NCI-H2029 (cell line): ENCODE measurements at regions not wholly inside any gene's neighbourhood (a gene's known extent, or its start where the extent isn't known, plus 50 kb on each side); places are given as distances from the start of the nearest gene placed in this dataset.

ENCODE experiments used
- DNase-seq: peaks from one replicate; lab custom pipeline; 2025; lab: John Stamatoyannopoulos, UW

DNA sequence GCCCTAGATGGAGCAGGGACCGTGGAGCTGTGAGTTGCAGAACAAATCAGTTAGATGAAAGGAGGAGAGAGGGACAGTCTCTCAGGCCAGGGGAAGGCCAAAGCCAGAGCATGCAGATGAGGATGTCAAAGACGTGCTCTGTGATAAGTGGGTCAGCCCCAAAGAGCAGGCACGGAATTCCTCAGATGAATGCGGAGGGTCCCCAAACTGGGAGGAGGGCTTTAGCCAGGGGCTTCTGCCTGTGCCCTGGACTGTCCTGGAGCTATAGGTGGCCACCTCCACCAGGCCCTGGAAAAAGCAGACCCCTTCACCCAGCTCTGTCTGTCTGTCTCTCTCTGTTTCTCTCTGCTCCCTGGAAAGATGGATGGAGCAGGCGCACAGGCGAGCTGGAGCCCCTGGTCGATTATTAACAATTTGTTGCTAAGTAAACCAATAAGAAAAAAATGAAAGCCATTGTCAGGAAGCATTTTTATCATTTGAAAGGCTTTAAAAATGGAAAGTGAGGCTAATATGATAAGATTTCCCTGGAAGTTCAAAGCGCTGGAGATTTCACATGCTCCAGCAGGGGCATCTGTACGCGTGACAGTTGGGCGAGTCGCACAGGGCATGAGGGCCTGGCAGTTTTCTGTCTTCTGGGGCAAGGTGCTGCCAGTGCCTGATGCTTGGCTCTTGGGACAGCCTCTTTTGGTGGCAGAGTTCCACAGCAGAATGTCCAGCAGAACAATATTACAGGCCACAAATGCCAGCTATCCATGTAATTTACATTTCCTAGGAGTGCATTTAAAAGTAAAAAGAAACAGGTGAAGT is 241.0 kb downstream of the GLI2 start:
- DNase-seq: no peak

DNA sequence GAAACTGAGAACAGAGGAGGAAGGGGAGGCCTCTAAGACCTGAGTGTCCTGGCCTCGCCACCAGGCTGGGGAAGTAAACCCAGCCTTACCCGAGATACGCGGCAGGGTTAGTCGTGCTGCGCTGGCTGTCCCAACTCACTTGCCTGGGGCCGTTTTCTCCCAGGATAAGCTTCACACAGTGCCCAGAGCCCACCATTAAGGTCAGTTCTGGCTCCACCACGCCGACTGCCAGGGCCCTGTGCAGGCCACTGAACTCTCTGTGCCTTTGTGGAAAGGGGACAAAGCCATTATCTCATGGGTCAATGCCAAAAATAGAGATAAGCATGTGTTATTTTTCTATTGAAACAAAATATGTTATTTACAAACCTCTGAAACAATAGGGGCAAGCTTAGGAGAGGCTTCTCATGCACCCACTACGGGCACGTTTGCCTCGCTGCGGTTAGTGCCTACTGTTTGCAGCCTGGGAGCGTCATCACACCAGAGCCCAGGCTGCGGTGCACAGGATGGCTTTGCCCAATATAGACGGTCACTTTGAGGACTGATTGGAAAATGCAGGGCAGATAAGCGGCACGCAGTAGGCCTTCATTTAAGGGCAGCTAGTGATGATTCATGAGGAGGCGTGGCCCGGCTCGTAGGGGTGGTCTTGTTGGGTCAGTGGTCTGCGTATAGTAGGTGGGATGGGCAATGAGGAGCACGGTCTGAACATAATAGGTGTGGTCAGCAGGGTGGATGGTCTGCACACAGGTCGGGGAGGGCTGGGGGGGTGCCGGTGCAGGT is 242.1 kb downstream of the GLI2 start:
- no peak for DNase-seq

DNA sequence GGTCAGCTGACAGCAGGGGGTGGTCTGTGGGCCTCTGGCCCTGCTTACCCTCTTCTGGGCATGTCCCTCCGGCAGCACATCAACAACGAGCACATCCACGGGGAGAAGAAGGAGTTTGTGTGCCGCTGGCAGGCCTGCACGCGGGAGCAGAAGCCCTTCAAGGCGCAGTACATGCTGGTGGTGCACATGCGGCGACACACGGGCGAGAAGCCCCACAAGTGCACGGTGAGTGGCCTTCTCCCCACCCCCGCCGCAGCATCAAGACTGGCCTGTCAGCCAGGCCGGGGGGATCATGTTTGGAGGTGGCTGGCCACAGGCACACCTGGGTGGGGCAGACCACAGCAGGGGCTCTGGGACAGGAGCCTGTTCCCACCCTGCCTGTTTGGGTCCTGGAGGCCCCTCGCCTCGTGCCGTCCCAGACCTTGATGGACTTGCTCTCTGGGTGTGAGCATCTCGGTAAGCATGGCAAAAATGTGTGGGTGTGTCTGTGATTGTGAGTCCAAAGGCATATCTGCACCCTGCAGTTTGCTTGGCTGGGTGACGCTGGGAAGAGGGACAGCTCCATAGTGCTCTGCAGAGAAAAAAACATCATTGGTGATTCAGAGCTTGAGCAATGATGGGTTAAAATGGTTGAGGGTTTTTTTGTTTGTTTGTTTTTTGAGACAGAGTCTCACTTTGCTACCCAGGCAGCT is 242.8 kb downstream of the GLI2 start:
- no peak for DNase-seq

DNA sequence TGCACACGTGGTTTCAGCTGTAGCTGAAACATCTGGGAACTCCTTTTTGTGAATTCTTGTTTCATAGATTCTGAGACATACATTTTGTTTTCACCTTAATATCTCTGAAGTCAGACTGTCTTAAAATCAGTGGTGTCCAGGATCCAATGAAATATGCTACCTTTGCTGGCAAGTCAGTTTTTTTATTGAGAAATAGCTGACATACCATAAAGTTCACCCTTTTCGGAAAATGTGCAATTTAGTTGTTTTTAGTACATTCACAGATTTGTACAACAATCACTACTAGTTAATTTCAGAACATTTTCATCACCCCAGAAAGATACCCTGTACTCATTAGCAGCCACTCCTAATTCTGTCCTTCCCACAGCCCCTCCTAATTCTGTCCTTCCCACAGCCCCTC is 243.7 kb downstream of the GLI2 start:
- no peak for DNase-seq

DNA sequence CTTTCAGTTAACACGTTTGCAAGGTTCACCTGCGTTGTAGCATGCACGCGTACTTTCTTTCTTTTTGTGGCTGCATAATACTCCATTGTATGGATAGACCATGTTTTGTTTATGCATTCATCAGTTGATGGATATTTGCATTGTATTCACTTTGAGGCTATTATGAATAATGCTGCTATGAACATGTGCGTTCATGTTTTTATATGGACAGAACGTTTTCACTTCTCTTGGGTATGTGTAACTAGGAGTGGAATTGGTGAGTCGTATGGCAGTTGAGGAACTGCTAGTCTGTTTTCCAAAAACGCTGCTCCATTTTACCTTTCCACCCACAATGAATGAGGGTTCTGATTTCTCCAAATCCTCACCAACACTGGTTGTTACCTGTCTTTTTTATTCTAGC is 244.3 kb downstream of the GLI2 start:
- no peak for DNase-seq

DNA sequence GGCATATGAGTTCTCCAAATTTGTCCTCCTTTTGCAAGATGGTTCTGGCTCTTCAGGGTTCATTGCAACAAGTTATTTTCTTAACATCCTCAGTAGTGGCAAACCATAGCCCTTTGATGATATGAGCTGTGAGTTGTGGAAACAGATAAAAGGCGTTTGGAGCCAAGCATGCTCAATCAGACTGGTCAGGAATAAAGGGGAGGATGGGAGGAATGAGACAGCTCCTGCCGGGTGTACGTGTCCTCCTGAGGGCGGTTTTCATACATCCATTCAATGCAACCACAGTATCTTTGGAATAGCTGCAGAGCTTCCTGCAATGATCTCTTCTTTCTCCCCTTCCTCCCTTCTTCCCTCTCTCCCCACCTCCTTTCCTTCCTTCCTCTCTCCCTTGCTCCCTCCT is 245.8 kb downstream of the GLI2 start:
- DNase-seq: no peak

DNA sequence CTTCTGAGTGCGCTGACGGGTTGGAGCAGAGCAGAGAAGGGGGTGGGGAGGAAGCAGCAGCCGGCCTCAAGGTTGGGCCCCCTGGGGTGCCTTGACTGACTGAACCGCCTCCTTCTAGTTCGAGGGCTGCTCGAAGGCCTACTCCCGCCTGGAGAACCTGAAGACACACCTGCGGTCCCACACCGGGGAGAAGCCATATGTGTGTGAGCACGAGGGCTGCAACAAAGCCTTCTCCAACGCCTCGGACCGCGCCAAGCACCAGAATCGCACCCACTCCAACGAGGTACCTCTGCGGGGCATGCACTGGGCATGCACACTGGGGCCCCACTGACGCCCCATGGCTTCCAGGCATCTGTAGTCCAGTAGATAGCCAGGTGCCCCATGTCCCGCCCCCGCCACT is 246.9 kb downstream of the GLI2 start:
- DNase-seq: no peak

DNA sequence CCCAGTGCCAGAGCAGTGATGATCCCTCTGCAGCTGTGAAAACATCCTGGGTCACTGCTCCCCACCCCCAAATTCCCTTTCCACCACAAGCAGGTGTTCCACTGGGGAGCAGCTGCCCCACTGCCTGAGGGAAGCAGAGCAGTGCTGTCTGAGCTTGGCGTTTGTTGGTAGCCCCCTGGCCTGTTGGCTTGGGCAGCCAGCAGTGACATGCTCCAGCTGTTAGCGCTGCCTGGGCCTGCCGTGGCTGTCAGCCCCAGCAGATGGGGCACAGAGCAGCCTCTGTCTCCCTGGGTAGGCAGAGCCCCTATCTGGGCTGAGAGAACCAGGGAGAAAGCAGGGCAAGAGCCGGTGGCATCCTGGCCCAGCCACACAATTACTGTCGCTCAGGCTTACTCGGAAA is 247.7 kb downstream of the GLI2 start:
- DNase-seq: no peak

DNA sequence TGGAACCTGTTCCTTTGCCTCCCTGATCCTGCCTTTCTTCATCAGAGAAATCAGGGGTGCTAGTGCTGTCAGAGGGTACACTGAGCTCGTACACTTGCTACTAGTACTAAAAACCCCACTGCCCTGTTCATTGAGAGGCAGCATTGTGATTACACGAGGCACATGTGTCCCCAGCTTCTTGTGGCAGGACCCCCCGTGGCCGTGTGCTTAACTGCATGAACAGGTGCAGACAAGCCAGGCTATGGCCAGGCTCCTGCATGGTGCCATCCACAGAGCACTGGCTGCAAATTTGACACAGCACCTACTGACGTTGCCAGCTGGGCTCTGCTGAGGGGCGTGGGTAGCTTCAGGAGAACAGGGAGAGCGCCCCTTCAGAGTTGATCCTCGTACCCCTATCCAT is 248.4 kb downstream of the GLI2 start:
- no peak for DNase-seq

DNA sequence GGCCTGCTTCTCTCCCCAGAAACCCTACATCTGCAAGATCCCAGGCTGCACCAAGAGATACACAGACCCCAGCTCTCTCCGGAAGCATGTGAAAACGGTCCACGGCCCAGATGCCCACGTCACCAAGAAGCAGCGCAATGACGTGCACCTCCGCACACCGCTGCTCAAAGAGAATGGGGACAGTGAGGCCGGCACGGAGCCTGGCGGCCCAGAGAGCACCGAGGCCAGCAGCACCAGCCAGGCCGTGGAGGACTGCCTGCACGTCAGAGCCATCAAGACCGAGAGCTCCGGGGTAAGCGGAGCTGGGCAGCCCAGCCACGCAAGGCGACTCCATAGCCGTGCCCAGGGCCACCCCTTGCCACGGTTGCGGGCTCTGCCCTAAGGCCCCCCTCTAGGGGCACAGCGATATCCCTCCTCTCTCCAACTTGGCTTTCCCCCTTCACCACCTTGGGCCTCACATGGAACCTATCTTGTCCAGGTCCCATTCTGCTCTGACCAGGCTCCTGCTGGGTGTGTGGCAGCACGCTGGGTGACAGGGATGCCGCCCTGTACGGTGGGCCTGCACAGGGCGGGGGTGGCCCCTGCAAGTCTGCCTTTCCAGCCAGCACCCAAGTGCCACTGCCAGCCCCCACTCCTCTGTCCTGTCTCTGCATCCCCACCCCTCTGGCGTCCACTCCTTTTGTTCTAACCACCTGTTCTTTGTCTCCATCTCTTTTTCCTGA is 248.9 kb downstream of the GLI2 start:
- no peak for DNase-seq

DNA sequence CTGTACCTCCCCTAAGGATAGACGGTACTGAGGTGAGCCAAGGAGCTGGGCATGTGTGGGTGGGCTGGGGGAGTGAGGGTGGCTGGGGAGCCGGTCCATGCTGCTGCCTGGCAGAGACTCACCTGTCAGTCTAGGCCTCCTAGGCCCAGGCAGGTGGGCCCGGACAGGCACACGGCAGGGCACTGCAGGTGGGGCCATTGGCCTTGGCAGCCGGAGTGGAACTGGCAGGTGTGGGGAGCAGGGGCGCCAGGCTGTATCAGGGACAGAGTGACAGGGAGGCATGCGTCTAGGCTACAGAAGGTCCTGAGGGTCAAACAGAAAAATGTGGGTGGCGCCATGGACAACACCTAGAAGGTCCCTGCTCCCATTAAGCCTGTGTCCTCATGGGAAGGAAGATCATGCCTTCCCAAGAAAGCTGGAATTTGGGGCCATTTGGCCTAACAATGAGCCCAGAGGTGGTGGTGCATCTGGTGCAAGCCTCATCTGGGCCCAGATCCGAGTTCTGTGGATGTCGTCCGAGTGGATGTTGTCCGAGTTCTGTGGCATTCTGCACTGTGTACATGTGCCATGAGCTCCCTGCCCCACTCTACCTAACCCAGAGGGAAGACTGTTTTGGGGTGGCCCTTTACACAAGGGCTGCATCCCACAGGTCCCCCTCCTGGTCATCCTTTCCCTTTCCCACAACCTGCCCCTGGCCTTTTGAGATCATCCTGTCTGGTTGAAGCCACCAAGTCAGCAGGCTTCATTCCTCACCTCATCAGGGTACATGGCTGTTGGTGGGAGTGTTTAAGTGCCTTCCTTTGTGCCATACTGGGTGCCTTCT is 249.7 kb downstream of the GLI2 start:
- no peak for DNase-seq

DNA sequence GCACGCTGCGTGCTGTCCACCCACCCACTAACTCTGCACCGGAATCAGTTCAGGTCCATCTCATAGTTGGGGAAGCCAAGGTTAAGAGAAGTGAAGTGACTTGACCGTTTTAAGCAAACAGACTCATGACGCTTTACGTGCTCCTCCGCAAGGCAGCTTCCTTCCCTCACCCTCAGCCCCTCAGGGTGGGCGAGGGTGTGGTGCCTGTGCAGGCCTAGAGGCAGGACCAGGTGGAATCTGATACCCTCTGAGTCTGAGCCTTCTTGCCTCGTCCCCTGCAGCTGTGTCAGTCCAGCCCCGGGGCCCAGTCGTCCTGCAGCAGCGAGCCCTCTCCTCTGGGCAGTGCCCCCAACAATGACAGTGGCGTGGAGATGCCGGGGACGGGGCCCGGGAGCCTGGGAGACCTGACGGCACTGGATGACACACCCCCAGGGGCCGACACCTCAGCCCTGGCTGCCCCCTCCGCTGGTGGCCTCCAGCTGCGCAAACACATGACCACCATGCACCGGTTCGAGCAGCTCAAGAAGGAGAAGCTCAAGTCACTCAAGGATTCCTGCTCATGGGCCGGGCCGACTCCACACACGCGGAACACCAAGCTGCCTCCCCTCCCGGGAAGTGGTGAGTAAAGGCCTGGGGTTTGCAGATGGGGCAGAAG is 250.5 kb downstream of the GLI2 start:
- no peak for DNase-seq

DNA sequence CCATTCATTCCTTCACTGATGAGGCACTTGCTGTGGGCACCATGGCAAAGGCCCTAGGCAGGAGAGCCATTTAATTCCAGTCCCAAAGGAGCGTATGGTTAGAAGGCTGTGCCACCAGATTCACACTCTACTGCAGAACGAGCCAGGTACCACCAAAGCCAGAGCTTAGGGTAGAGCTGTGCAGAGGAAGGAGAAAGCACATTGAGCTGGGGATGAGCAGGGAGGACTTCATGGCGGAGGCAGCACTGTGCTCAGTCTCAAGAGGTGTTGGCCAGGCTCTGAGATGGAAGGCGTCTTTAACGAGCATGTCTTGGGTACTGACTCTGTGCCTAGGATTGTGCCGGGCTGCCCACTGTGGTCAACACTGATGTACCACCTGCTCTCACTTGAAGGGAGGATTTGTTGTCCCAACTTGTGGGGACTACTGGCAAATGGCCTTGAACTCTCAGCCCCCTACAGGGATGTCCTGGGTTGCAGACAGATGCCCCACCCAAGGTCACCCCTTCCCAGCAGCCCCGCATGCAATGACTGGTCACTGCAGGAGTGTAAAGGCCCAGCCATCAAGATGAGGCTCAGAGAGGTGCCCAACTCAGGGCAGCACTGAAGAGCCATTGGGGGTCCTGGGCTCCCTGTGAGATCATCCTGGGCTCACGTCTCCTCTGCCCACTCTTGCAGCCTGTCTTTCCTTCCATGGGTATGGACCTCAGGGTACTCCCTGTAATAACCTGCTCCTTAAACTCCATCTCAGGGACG is 251.4 kb downstream of the GLI2 start:
- DNase-seq: no peak

DNA sequence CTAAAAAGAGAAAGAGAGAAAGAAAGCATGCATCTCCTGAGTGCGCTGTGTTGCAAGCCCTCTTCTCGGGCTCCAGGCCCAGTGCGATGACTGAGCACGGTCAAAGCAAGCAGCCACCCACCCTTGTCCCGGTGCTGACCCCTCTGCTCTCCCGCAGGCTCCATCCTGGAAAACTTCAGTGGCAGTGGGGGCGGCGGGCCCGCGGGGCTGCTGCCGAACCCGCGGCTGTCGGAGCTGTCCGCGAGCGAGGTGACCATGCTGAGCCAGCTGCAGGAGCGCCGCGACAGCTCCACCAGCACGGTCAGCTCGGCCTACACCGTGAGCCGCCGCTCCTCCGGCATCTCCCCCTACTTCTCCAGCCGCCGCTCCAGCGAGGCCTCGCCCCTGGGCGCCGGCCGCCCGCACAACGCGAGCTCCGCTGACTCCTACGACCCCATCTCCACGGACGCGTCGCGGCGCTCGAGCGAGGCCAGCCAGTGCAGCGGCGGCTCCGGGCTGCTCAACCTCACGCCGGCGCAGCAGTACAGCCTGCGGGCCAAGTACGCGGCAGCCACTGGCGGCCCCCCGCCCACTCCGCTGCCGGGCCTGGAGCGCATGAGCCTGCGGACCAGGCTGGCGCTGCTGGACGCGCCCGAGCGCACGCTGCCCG is 252.5 kb downstream of the GLI2 start:
- no peak for DNase-seq

DNA sequence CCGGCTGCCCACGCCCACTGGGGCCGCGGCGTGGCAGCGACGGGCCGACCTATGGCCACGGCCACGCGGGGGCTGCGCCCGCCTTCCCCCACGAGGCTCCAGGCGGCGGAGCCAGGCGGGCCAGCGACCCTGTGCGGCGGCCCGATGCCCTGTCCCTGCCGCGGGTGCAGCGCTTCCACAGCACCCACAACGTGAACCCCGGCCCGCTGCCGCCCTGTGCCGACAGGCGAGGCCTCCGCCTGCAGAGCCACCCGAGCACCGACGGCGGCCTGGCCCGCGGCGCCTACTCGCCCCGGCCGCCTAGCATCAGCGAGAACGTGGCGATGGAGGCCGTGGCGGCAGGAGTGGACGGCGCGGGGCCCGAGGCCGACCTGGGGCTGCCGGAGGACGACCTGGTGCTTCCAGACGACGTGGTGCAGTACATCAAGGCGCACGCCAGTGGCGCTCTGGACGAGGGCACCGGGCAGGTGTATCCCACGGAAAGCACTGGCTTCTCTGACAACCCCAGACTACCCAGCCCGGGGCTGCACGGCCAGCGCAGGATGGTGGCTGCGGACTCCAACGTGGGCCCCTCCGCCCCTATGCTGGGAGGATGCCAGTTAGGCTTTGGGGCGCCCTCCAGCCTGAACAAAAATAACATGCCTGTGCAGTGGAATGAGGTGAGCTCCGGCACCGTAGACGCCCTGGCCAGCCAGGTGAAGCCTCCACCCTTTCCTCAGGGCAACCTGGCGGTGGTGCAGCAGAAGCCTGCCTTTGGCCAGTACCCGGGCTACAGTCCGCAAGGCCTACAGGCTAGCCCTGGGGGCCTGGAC is 253.2 kb downstream of the GLI2 start:
- DNase-seq: no peak

DNA sequence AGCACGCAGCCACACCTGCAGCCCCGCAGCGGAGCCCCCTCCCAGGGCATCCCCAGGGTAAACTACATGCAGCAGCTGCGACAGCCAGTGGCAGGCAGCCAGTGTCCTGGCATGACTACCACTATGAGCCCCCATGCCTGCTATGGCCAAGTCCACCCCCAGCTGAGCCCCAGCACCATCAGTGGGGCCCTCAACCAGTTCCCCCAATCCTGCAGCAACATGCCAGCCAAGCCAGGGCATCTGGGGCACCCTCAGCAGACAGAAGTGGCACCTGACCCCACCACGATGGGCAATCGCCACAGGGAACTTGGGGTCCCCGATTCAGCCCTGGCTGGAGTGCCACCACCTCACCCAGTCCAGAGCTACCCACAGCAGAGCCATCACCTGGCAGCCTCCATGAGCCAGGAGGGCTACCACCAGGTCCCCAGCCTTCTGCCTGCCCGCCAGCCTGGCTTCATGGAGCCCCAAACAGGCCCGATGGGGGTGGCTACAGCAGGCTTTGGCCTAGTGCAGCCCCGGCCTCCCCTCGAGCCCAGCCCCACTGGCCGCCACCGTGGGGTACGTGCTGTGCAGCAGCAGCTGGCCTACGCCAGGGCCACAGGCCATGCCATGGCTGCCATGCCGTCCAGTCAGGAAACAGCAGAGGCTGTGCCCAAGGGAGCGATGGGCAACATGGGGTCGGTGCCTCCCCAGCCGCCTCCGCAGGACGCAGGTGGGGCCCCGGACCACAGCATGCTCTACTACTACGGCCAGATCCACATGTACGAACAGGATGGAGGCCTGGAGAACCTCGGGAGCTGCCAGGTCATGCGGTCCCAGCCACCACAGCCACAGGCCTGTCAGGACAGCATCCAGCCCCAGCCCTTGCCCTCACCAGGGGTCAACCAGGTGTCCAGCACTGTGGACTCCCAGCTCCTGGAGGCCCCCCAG is 254.1 kb downstream of the GLI2 start:
- DNase-seq: no peak

DNA sequence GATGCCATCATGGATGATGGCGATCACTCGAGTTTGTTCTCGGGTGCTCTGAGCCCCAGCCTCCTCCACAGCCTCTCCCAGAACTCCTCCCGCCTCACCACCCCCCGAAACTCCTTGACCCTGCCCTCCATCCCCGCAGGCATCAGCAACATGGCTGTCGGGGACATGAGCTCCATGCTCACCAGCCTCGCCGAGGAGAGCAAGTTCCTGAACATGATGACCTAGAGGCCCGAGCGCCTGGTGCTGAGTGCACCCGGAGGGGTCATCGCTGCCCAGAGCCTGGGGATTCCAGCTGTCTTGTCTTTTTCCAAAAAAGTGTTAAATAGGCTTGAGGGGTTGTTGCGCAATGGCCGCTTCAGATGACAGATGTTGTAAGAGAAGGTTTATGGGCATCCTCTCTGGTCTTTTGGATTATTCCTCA is 254.8 kb downstream of the GLI2 start:
- no peak for DNase-seq

DNA sequence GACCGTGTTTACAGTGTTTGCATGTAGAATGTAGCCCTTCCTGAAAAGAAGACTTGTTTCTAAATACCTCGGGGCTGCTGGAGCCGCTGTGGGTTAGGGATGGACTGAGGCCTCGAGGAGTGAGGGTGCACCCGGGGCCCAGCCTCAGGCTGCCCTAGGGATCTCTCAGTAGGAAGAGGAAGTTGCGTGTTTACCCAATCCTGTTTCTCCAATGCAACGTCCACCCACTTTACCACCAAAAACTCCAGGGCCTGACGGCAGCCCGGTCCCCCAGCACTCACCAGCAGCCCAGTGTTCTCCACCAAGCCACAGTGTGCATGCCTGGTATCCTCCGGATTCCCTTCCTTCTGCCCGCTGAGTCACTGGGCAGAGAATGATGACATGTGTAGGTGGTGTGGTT is 255.8 kb downstream of the GLI2 start:
- no peak for DNase-seq
